Endothelial cell of umbilical vein (primary cell): ENCODE measurements at regions not wholly inside any gene's neighbourhood (a gene's known extent, or its start where the extent isn't known, plus 50 kb on each side); places are given as distances from the start of the nearest gene placed in this dataset.

Source experiments
- BruUV-seq: library from RNA; stranded (reverse); fragments of 400-500 nt; replicated peaks from 2 replicates; lab custom pipeline; 2021; lab: Mats Ljungman, UMichigan
- CTCF ChIA-PET: fragments of 300-600, 350-600 bp; sonication (Branson Sonifier 250); formaldehyde crosslinking; loops from one replicate; lab custom pipeline; 2021; ENCODE audit warnings: antibody characterized with exemption, inconsistent platforms; lab: Charles Lee
- POLR2A ChIA-PET: fragments of 300-600, 350-600 bp; sonication (Branson Sonifier 250); formaldehyde crosslinking; loops from one replicate; lab custom pipeline; 2021; ENCODE audit warnings: antibody characterized with exemption, inconsistent platforms; lab: Charles Lee
- DNase-seq: peaks from one replicate; pipeline ENCODE4 v3.0.0-alpha.2; 2011; ENCODE audit warnings: low read depth, low spot score
- FAIRE-seq: peaks from 2 replicates; lab custom pipeline; 2011; peaks lifted over from hg19 to GRCh38; lab: Jason Lieb, UNC
- H2AFZ ChIP-seq: 2 replicates; pipeline ENCODE4 v1.6.0; 2012; ENCODE audit warnings: low read depth, low read length, control low read depth, inconsistent platforms
- H3K27ac ChIP-seq: 2 replicates; pipeline ENCODE4 v1.5.1; 2011; ENCODE audit warnings: low read depth, mild to moderate bottlenecking, control low read depth, low read length, moderate library complexity; ENCODE audit not compliant: insufficient read depth
- H3K27me3 ChIP-seq, 2 experiments: 2 replicates each; pipeline versions ENCODE4 v1.6.0 to v1.6.1; 2011; ENCODE audit warnings: low read length in 2 of 2, mixed read lengths in 1 of 2; ENCODE audit not compliant: control insufficient read depth in 2 of 2, insufficient read depth in 2 of 2
- H3K36me3 ChIP-seq, 2 experiments: 2 replicates in 1 of 2; 3 replicates in 1 of 2; pipeline ENCODE4 v1.5.1; 2011; ENCODE audit warnings: low read length in 2 of 2, mild to moderate bottlenecking in 1 of 2, moderate library complexity in 1 of 2; ENCODE audit not compliant: control insufficient read depth in 2 of 2, insufficient read depth in 2 of 2; ENCODE audit errors: extremely low read depth in 1 of 2
- H3K4me1 ChIP-seq: 3 replicates; pipeline ENCODE4 v1.5.1; 2011; ENCODE audit warnings: mild to moderate bottlenecking, low read length; ENCODE audit not compliant: control insufficient read depth, insufficient read depth; ENCODE audit errors: extremely low read depth
- H3K4me2 ChIP-seq: 2 replicates; pipeline ENCODE4 v1.6.1; 2011; ENCODE audit warnings: low read length, control low read depth, mixed read lengths; ENCODE audit not compliant: insufficient read depth
- H3K4me3 ChIP-seq, 3 experiments: fragments of 200-600 bp in 1 of 3; sonication (generic), shearing (Covaris generic) in 1 of 3; replicated peaks in 1 of 3; 2 replicates each; pipeline ENCODE4 v1.5.1; 2011 to 2016; ENCODE audit warnings: control low read depth in 3 of 3, low read length in 3 of 3, mild to moderate bottlenecking in 2 of 3, inconsistent platforms in 1 of 3, low read depth in 1 of 3, moderate library complexity in 1 of 3; ENCODE audit not compliant: insufficient read depth in 1 of 3
- H3K79me2 ChIP-seq: 2 replicates; pipeline ENCODE4 v1.6.0; 2012; ENCODE audit warnings: low read length, inconsistent platforms; ENCODE audit not compliant: control insufficient read depth, insufficient read depth
- H3K9ac ChIP-seq: replicated peaks from 2 replicates; pipeline ENCODE3; 2011; ENCODE audit warnings: low read length, control low read depth; ENCODE audit not compliant: insufficient read depth; ENCODE audit errors: extremely low read depth
- H3K9me1 ChIP-seq: replicated peaks from 3 replicates; pipeline ENCODE4 v1.6.0; 2011; ENCODE audit warnings: mild to moderate bottlenecking, low read length; ENCODE audit not compliant: control insufficient read depth, insufficient read depth; ENCODE audit errors: extremely low read depth
- H3K9me3 ChIP-seq: replicated peaks from 2 replicates; pipeline ENCODE4 v1.5.1; 2012; ENCODE audit warnings: low read length, inconsistent platforms; ENCODE audit not compliant: control insufficient read depth, insufficient read depth
- H4K20me1 ChIP-seq: replicated peaks from 2 replicates; pipeline ENCODE3; 2011; ENCODE audit warnings: mild to moderate bottlenecking, low read length; ENCODE audit not compliant: control insufficient read depth, insufficient read depth; ENCODE audit errors: extremely low read depth
- CTCF ChIP-seq, 2 donors: IDR thresholded peaks; 1 replicate in 1 of 2; 2 replicates in 1 of 2; pipeline ENCODE4 v1.5.1; 2011; ENCODE audit warnings: low read length in 2 of 2, mild to moderate bottlenecking in 2 of 2, moderate library complexity in 2 of 2, control low read depth in 1 of 2, inconsistent platforms in 1 of 2, low read depth in 1 of 2; ENCODE audit not compliant: insufficient read depth in 1 of 2; ENCODE audit errors: extremely low read depth in 1 of 2
- EZH2 ChIP-seq: IDR thresholded peaks from 2 replicates; pipeline ENCODE4 v1.6.1; 2012; ENCODE audit warnings: borderline replicate concordance, low read depth, mild to moderate bottlenecking, moderate library complexity, low read length, inconsistent platforms; ENCODE audit not compliant: severe bottlenecking
- FOS ChIP-seq: IDR thresholded peaks from 2 replicates; pipeline ENCODE4 v1.6.1; 2011; ENCODE audit warnings: mild to moderate bottlenecking, low read length, moderate library complexity, borderline replicate concordance; ENCODE audit not compliant: insufficient read depth
- GATA2 ChIP-seq: IDR thresholded peaks from 2 replicates; pipeline ENCODE4 v1.7.0; 2011; ENCODE audit warnings: low read depth, mild to moderate bottlenecking, moderate library complexity, mixed read lengths, low read length; ENCODE audit not compliant: insufficient read length, insufficient read depth
- JUN ChIP-seq: IDR thresholded peaks from 2 replicates; pipeline ENCODE4 v1.6.1; 2011; ENCODE audit warnings: borderline replicate concordance, low read depth; ENCODE audit not compliant: insufficient read length, insufficient read depth
- MAX ChIP-seq: IDR thresholded peaks from 2 replicates; pipeline ENCODE4 v1.6.1; 2011; ENCODE audit not compliant: insufficient read depth, insufficient read length
- MYC ChIP-seq: IDR thresholded peaks from one replicate; pipeline ENCODE4 v1.6.1; 2011; ENCODE audit warnings: mild to moderate bottlenecking, low read depth, low read length
- POLR2A ChIP-seq: IDR thresholded peaks from 2 replicates; pipeline ENCODE4 v1.6.1; 2012; ENCODE audit warnings: low read depth, mild to moderate bottlenecking, control low read depth, low read length
- POLR2AphosphoS5 ChIP-seq: IDR thresholded peaks from 2 replicates; pipeline ENCODE4 v1.6.1; 2012; ENCODE audit warnings: low read depth, mild to moderate bottlenecking, control low read depth, low read length, moderate library complexity; ENCODE audit not compliant: insufficient read depth
- dilution Hi-C: fragments of 300-500 bp; cut with MboI; formaldehyde crosslinking; loops from one replicate; pipeline ENCODE4 v1.15.0; 2019; ENCODE audit warnings: low sequenced_read_pairs; ENCODE audit not compliant: extremely low pct_ligation_motif_present
- intact Hi-C: fragments of 100-400 bp; cut with micrococcal nuclease; formaldehyde crosslinking; loops from one replicate; pipeline ENCODE4 v1.10.0; 2022

GRCh38 chr2:52570716-52571115 is 1196.9 kb upstream of the CHAC2 start:
- BruUV-seq = no TSS peak
- POLR2A ChIA-PET = no interaction called here
- no peak for FAIRE-seq

More at GRCh38 chr2:52570716-52571115, 1196.9 kb upstream of the CHAC2 start:
- dilution Hi-C loops = no loop called here
- no peak for DNase-seq
- Histone ChIP-seq H3K9me3 (no peaks in the 10 kb centered on the region), H3K9ac (no peak overlapping the region), H4K20me1 (no peaks in the 10 kb centered on the region), H3K4me2 (no peak overlapping the region), H3K27ac (no peak overlapping the region), H3K36me3 (no peaks in the 10 kb centered on the region), H3K27me3 (no peaks in the 10 kb centered on the region), H3K9me1 (no peaks in the 10 kb centered on the region), H3K4me3 (no peak overlapping the region), H3K4me1 (no peaks in the 10 kb centered on the region), H3K79me2 (no peaks in the 10 kb centered on the region), H2AFZ (no peak overlapping the region)
- CTCF ChIA-PET = no interaction called here
- no peak for TF ChIP-seq GATA2
- TF ChIP-seq EZH2 = no peak
- no peak for TF ChIP-seq MAX
- TF ChIP-seq JUN = no peak
- TF ChIP-seq CTCF (IDR thresholded peaks at IDR 0.05; ENCODE audit: extremely low read depth in 1 of 2, insufficient read depth in 1 of 2, low read depth in 1 of 2, low read length in 2 of 2) = no peak
- no peak for TF ChIP-seq POLR2A
- TF ChIP-seq MYC = no peak
- no peak for TF ChIP-seq POLR2AphosphoS5
- TF ChIP-seq FOS = no peak
- intact Hi-C loops = no loop called here
